Endothelial cell of umbilical vein (primary cell): ENCODE measurements at regions not wholly inside any gene's neighbourhood (a gene's known extent, or its start where the extent isn't known, plus 50 kb on each side); places are given as distances from the start of the nearest gene placed in this dataset.

Experiments
- BruUV-seq: library from RNA; stranded (reverse); fragments of 400-500 nt; replicated peaks from 2 replicates; lab custom pipeline; 2021; lab: Mats Ljungman, UMichigan
- CTCF ChIA-PET: fragments of 300-600, 350-600 bp; sonication (Branson Sonifier 250); formaldehyde crosslinking; loops from one replicate; lab custom pipeline; 2021; ENCODE audit warnings: antibody characterized with exemption, inconsistent platforms; lab: Charles Lee
- POLR2A ChIA-PET: fragments of 300-600, 350-600 bp; sonication (Branson Sonifier 250); formaldehyde crosslinking; loops from one replicate; lab custom pipeline; 2021; ENCODE audit warnings: antibody characterized with exemption, inconsistent platforms; lab: Charles Lee
- DNase-seq: peaks from one replicate; pipeline ENCODE4 v3.0.0-alpha.2; 2011; ENCODE audit warnings: low read depth, low spot score
- FAIRE-seq: peaks from 2 replicates; lab custom pipeline; 2011; peaks lifted over from hg19 to GRCh38; lab: Jason Lieb, UNC
- H2AFZ ChIP-seq: 2 replicates; pipeline ENCODE4 v1.6.0; 2012; ENCODE audit warnings: low read depth, low read length, control low read depth, inconsistent platforms
- H3K27ac ChIP-seq: 2 replicates; pipeline ENCODE4 v1.5.1; 2011; ENCODE audit warnings: low read depth, mild to moderate bottlenecking, control low read depth, low read length, moderate library complexity; ENCODE audit not compliant: insufficient read depth
- H3K27me3 ChIP-seq, 2 experiments: 2 replicates each; pipeline versions ENCODE4 v1.6.0 to v1.6.1; 2011; ENCODE audit warnings: low read length in 2 of 2, mixed read lengths in 1 of 2; ENCODE audit not compliant: control insufficient read depth in 2 of 2, insufficient read depth in 2 of 2
- H3K36me3 ChIP-seq, 2 experiments: 2 replicates in 1 of 2; 3 replicates in 1 of 2; pipeline ENCODE4 v1.5.1; 2011; ENCODE audit warnings: low read length in 2 of 2, mild to moderate bottlenecking in 1 of 2, moderate library complexity in 1 of 2; ENCODE audit not compliant: control insufficient read depth in 2 of 2, insufficient read depth in 2 of 2; ENCODE audit errors: extremely low read depth in 1 of 2
- H3K4me1 ChIP-seq: 3 replicates; pipeline ENCODE4 v1.5.1; 2011; ENCODE audit warnings: mild to moderate bottlenecking, low read length; ENCODE audit not compliant: control insufficient read depth, insufficient read depth; ENCODE audit errors: extremely low read depth
- H3K4me2 ChIP-seq: 2 replicates; pipeline ENCODE4 v1.6.1; 2011; ENCODE audit warnings: low read length, control low read depth, mixed read lengths; ENCODE audit not compliant: insufficient read depth
- H3K4me3 ChIP-seq, 3 experiments: fragments of 200-600 bp in 1 of 3; sonication (generic), shearing (Covaris generic) in 1 of 3; replicated peaks in 1 of 3; 2 replicates each; pipeline ENCODE4 v1.5.1; 2011 to 2016; ENCODE audit warnings: control low read depth in 3 of 3, low read length in 3 of 3, mild to moderate bottlenecking in 2 of 3, inconsistent platforms in 1 of 3, low read depth in 1 of 3, moderate library complexity in 1 of 3; ENCODE audit not compliant: insufficient read depth in 1 of 3
- H3K79me2 ChIP-seq: 2 replicates; pipeline ENCODE4 v1.6.0; 2012; ENCODE audit warnings: low read length, inconsistent platforms; ENCODE audit not compliant: control insufficient read depth, insufficient read depth
- H3K9ac ChIP-seq: replicated peaks from 2 replicates; pipeline ENCODE3; 2011; ENCODE audit warnings: low read length, control low read depth; ENCODE audit not compliant: insufficient read depth; ENCODE audit errors: extremely low read depth
- H3K9me1 ChIP-seq: replicated peaks from 3 replicates; pipeline ENCODE4 v1.6.0; 2011; ENCODE audit warnings: mild to moderate bottlenecking, low read length; ENCODE audit not compliant: control insufficient read depth, insufficient read depth; ENCODE audit errors: extremely low read depth
- H3K9me3 ChIP-seq: replicated peaks from 2 replicates; pipeline ENCODE4 v1.5.1; 2012; ENCODE audit warnings: low read length, inconsistent platforms; ENCODE audit not compliant: control insufficient read depth, insufficient read depth
- H4K20me1 ChIP-seq: replicated peaks from 2 replicates; pipeline ENCODE3; 2011; ENCODE audit warnings: mild to moderate bottlenecking, low read length; ENCODE audit not compliant: control insufficient read depth, insufficient read depth; ENCODE audit errors: extremely low read depth
- GATA2 ChIP-seq: IDR thresholded peaks from 2 replicates; pipeline ENCODE4 v1.7.0; 2011; ENCODE audit warnings: low read depth, mild to moderate bottlenecking, moderate library complexity, mixed read lengths, low read length; ENCODE audit not compliant: insufficient read length, insufficient read depth
- JUN ChIP-seq: IDR thresholded peaks from 2 replicates; pipeline ENCODE4 v1.6.1; 2011; ENCODE audit warnings: borderline replicate concordance, low read depth; ENCODE audit not compliant: insufficient read length, insufficient read depth
- MYC ChIP-seq: IDR thresholded peaks from one replicate; pipeline ENCODE4 v1.6.1; 2011; ENCODE audit warnings: mild to moderate bottlenecking, low read depth, low read length
- POLR2A ChIP-seq: IDR thresholded peaks from 2 replicates; pipeline ENCODE4 v1.6.1; 2012; ENCODE audit warnings: low read depth, mild to moderate bottlenecking, control low read depth, low read length
- dilution Hi-C: fragments of 300-500 bp; cut with MboI; formaldehyde crosslinking; loops from one replicate; pipeline ENCODE4 v1.15.0; 2019; ENCODE audit warnings: low sequenced_read_pairs; ENCODE audit not compliant: extremely low pct_ligation_motif_present
- intact Hi-C: fragments of 100-400 bp; cut with micrococcal nuclease; formaldehyde crosslinking; loops from one replicate; pipeline ENCODE4 v1.10.0; 2022
- TF ChIP-seq, protein P1 (sequence below), 2 donors: IDR thresholded peaks; 1 replicate in 1 of 2; 2 replicates in 1 of 2; pipeline ENCODE4 v1.5.1; 2011; ENCODE audit warnings: low read length in 2 of 2, mild to moderate bottlenecking in 2 of 2, moderate library complexity in 2 of 2, control low read depth in 1 of 2, inconsistent platforms in 1 of 2, low read depth in 1 of 2; ENCODE audit not compliant: insufficient read depth in 1 of 2; ENCODE audit errors: extremely low read depth in 1 of 2
- TF ChIP-seq, protein P2 (sequence below): IDR thresholded peaks from 2 replicates; pipeline ENCODE4 v1.6.1; 2011; ENCODE audit not compliant: insufficient read depth, insufficient read length

DNA sequence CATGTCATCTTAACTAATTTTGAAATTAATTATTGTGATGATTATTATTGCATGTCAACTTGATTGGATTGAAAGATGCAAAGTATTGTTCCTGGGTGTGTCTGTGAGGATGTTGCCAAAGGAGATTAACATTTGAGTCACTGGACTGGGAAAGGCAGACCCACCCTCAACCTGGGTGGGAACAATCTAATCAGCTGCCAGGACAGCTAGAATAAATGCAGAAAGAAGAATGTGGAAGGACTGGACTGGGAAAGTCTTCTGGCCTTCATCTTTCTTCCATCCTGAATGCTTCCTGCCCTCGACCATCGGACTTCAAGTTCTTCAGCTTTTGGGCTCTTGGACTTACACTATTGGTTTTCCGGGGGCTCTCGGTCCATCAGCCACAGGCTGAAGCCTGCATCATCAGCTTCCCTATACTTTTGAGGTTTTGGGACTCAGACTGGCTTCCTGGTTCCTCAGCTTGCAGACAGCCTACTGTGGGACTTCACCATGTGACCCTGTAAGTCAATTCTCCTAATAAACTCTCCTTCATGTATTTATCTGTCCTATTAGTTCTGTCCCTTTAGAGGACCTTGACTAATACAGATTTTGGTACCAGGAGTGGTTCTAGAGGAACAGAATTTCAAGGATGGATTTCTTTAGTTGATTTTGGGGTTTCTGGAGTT is 959.8 kb downstream of the ANKRD7 start:
- no TSS peak for BruUV-seq
- Histone ChIP-seq H3K9ac (no peak overlapping the region), H3K27ac (no peak overlapping the region), H3K36me3 (no peaks in the 10 kb centered on the region), H4K20me1 (no peaks in the 10 kb centered on the region), H3K4me3 (no peak overlapping the region), H3K27me3 (no peaks in the 10 kb centered on the region), H3K79me2 (no peaks in the 10 kb centered on the region), H3K9me1 (no peaks in the 10 kb centered on the region), H3K9me3 (peaks cover 2% of the 10 kb centered on the region), H3K4me2 (no peak overlapping the region), H3K4me1 (no peaks in the 10 kb centered on the region), H2AFZ (no peak overlapping the region)
- dilution Hi-C loops (no loop called here), intact Hi-C loops (no loop called here)
- ChIA-PET CTCF (interaction anchor here (1.0 kb wide), 1 partner anchor 8 kb away, joined by 3 read pairs; no protein-coding TSS in a partner anchor), POLR2A (no interaction called here)
- DNase-seq: no peak
- FAIRE-seq: no peak
- no peak for TF ChIP-seq MYC
- TF ChIP-seq POLR2A: no peak
- no peak for TF ChIP-seq GATA2
- no peak for TF ChIP-seq JUN
- TF ChIP-seq, protein P1, sequence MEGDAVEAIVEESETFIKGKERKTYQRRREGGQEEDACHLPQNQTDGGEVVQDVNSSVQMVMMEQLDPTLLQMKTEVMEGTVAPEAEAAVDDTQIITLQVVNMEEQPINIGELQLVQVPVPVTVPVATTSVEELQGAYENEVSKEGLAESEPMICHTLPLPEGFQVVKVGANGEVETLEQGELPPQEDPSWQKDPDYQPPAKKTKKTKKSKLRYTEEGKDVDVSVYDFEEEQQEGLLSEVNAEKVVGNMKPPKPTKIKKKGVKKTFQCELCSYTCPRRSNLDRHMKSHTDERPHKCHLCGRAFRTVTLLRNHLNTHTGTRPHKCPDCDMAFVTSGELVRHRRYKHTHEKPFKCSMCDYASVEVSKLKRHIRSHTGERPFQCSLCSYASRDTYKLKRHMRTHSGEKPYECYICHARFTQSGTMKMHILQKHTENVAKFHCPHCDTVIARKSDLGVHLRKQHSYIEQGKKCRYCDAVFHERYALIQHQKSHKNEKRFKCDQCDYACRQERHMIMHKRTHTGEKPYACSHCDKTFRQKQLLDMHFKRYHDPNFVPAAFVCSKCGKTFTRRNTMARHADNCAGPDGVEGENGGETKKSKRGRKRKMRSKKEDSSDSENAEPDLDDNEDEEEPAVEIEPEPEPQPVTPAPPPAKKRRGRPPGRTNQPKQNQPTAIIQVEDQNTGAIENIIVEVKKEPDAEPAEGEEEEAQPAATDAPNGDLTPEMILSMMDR (IDR thresholded peaks at IDR 0.05; ENCODE audit: extremely low read depth in 1 of 2, insufficient read depth in 1 of 2, low read depth in 1 of 2, low read length in 2 of 2): no peak
- TF ChIP-seq, protein P2, sequence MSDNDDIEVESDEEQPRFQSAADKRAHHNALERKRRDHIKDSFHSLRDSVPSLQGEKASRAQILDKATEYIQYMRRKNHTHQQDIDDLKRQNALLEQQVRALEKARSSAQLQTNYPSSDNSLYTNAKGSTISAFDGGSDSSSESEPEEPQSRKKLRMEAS: no peak
